ENCODE measurements at regions not wholly inside any gene's neighbourhood (a gene's known extent, or its start where the extent isn't known, plus 50 kb on each side); places are given as distances from the start of the nearest gene placed in this dataset.

DNA sequence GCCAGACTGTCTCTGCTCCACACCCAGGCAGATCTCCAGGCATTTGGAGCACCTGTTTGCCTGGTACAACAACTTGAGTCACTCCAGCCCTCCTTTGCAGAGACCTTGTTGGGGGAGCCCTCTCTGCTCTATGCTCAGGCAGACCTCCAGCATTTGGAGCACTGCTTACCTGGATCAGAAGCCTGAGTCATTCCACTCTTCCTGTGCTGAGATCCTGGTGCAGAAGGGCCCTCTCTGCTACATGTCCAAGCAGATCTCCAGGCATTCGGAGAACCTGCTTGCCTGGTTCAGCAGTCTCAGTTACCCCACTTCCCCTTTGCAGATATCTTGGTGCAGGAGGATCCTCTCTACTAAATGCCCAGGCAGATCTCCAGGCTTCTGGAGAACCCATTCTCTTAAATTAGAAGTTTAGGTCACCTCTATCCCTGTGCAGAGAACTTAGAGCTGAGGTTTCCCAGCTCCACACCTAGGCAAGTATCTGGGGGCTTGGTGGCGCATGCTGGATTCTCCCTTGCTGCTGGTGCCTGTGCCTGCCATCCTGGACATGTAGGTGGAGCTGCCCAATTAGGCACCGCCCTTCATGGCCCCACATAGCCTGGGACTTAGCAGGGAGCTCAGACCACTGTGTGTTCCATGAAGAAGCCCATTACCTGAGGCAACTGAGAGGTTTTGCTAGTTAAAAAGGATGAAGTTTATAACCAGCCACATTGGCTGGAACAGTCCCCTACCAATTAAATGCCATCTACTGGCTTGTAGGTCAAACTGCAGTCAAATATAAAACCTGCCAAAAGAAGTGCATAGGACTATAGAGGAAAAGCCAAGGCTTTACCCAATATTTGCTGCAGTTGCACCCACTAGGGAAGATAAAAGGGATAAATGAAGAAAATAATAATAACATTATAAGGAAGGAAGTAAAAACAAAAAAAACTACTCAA is 97.6 kb upstream of the SLITRK6 start:
- no peak for DNase-seq

DNA sequence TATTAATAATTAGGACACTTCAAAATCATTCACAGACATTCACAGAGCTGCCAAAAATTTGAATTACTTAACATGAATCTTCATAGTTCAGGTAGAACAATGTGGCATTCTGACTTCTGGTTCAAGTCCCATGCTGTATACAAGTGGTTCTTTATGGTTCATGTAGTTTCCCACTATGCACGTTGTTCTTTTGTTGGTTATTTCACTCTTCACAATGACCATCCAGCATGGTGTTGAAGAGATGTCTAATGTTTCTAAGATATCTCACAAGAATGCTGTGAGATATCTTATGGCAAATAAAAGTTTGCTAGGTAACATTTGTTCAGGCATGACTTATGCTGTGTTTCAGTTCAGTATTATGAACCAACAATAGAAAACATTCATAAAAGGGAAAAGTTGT is 88.2 kb upstream of the SLITRK6 start:
- no peak for DNase-seq

DNA sequence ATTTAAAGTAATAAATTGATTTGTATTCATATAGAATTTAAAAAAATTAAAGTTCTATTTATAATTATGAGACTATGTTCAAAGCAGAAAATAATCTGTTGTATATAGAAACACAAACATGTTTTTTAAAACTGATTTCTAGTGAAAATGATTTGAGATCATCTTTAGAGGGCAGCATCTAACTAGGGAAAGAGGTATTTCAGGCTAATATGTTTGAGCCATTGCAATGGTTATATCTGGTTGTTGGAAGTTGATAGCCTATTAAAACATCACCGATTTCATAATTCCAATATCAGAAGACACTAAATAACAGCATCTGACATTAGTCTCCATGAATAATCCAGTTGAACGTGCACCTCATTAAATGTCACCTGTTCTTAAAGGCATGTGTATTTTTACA is 79.8 kb upstream of the SLITRK6 start:
- DNase-seq: no peak

- DNase-seq: no peak
Observed at GRCh38 chr13:85864963-85865530, 65.8 kb upstream of the SLITRK6 start.

GRCh38 chr13:85853901-85854663 is 54.9 kb upstream of the SLITRK6 start:
- DNase-seq: no peak

DNA sequence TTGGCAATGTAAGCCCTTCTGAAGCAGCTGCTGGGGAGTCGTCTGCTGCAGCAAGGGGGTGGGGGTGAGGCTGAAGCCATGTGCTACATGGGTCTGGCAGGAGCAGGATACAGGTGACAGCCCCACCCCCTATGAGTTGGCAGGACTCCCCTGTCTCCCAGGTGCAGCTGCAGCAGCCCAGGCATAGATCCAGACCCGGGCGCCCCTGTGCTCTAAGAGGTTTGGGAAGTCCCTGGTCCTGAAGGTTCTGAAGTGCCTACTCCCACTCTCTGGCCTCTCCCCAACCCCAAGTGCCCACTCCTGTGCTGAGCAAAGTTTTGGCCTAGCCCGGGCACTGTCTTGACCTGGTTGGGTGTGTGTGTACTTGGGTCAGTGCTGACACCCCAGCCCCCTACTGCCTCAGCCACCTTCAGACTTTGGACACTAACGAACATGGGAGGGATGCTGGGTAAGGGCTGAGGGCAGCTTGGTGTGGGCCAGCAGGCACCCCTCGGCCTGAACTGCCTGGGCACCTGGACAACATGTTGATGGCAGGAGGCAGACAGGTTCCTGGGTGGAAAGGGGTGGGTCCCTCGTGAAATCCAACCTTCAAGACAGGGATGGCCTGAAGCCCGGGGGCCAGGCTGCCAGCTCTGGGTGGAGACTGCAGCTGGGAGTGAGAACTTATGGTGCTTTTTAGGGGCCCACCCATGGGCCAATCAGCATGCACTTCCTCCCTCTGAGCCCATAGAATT is 54.1 kb upstream of the SLITRK6 start:
- DNase-seq: no peak

All from dermis blood vessel endothelial cell (primary cell).